HG02763 (cell line): ENCODE measurements at regions not wholly inside any gene's neighbourhood (a gene's known extent, or its start where the extent isn't known, plus 50 kb on each side); places are given as distances from the start of the nearest gene placed in this dataset.

Experiments
- ATAC-seq: cut with Tn5 transposase; IDR thresholded peaks from one replicate; pipeline ENCODE4 v1.9.1; 2021; ENCODE audit warnings: mild to moderate bottlenecking, moderate library complexity; ENCODE audit not compliant: unreplicated experiment

DNA sequence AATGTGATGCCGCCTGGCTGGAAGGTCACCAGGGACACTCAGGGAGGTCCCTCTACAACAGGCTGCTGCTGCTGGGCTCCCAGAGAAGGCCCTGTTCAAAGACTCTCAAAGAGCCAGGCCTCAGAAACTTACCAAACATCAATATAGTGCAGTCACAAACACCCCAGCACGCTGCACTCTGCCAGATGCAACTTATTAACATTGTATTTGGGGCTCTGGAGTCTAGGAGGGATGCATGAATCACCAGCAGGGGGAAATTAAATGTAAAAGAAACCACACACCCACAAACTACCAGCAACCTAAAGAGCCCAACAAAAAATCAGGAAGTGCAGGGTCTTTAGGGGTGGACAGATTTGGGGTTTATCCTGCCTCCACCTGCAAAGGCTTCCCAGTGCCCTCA is 74.6 kb upstream of the SPATA12 start:
- no peak for ATAC-seq

DNA sequence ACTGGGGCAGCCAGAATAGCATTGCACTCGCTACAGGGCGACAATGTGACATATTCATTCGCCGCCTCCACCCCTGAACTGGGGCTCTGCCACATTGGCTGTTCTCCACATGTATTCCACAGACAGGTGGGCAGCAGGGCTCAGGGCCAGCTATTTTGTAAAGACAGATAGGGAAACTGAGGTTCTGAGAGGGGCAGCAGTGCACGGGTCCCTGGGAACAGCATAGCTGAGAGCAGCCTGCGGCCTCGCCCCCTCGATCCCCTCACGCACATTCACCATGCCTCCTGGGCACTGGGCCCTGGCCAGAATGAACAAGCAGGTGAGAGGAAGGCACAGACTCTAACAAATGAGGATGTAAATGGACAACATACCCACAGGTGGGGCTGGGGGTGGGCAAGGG is 75.0 kb upstream of the SPATA12 start:
- no peak for ATAC-seq

DNA sequence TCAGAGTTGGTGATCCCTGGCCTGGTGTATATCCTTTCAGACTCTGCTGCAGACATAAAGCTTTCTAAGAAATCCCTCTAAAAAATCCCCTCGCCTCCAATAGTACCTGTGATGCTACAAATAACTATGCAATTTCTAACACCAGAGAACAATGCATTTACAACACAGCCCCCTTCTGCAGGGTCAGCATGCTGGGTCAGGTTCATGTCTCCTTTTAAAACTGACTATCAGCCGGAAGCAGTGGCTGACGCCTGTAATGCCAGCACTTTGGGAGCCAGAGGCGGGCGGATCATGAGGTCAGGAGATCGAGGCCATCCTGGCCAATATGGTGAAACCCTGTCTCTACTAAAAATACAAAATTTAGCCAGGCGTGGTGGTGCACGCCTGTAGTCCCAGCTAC is 77.0 kb upstream of the SPATA12 start:
- ATAC-seq = no peak

DNA sequence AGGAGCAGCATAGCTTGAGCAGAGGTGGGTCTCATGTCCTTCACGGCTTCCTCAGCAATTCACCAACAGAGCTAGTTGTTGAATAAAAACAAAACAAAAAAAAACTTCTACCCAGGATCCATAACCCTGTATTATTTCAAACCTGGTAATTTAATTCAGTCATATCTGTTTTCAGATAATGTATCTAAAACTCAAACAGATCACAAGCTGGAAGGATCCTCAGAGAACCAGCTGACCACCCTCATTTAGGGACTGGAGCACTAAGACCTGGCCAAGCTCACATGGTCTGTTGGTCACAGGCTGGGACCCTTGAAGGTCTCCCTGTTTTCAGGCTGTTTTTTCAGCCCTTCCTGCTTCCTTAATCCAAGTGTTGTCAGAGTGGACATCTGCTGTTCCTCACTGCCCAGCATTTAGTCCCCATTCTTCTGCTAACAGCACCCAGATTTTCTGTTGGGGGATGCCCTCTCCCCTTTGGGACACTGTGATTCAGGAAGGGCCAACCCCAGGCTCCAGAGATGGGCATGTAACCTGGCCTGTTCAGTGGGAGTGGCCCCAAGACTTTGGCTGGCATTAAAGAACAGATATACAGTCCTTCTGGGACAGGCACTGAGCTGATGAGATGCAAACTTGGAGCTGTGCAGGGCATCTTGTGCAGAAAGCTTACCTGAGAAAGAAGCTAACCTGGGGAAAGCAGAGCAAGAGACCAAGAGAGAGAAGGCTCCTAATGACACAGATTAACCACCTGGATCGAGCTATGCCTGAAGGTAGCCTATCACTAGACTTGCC is 78.8 kb upstream of the SPATA12 start:
- no peak for ATAC-seq

DNA sequence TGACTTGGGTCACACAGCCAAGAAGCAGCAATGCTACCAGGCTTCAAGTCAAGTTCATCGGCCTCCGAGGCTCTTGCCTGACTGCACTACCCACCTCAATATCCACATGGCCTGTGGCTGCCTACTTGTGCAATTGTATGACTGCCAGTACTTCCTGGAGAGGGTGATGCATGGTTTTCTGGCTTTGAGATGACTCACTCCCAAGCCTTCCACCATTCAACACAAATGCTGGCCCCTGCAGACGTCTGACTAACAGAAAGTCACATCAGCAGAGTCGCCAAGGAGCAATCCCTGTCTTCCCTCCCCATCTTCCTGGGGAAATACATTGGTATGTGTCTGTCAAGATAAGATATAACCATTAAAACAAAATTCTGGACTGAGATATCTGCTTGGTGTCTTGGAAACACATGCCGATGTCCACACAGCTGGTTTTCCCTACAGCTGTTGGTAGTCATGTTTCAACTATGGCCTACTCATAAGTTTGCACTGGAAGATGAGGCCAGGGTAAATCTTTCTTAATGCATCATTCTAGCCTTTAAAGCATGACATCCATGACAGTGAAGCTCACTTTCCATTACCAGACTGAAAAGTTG is 79.6 kb upstream of the SPATA12 start:
- no peak for ATAC-seq

DNA sequence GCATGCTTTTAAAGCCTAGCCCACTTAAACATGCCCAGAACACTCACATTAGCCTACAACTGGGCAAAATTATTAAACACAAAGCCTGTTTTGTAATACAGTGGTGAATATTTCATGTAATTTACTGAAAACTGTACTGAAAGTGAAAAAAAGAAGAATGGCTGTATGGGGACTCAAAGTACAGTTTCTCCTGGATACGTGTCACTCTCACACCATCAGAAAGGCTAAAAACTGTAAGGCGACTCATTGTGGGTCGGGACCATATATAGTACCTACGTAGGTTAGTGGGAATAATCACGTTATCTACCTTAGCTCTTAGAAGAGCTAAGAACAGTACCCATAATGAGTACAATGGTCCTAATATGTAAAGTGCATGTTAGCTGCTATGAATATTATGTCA is 80.2 kb upstream of the SPATA12 start:
- ATAC-seq = no peak

DNA sequence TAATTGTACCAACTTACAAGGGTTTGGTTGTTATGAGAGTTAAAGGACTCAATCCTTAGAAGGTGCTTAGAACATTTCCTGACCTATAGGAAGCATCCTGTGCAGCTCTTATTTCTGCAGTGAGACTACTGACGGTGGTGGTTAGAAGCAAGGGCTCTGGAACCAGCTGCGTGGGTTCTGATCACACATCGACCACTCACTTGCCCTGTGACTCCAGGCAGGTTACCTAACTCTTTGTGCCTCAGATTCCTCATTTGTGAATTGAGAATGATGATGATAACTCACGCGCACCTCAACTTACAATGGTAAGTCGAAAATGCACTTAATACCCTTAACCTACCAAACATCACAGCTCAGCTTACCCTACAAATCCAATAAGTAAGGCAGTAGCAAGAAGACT is 80.7 kb upstream of the SPATA12 start:
- no peak for ATAC-seq

DNA sequence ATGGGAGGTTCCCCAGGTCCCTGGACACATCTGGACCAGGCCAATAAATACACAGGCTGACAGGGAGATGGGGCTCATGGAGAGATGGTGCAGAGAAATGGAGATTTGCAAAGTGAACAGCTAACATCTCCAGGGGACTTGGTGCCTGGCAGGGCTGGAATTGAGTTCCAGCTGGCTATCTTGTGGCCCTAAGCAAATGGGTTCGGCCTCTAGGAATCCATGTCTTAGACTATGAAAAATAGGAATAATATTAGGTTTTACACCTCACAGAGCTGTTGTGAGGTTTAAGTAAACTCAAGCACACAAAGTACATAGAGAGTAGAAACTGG is 82.9 kb upstream of the SPATA12 start:
- ATAC-seq = no peak

DNA sequence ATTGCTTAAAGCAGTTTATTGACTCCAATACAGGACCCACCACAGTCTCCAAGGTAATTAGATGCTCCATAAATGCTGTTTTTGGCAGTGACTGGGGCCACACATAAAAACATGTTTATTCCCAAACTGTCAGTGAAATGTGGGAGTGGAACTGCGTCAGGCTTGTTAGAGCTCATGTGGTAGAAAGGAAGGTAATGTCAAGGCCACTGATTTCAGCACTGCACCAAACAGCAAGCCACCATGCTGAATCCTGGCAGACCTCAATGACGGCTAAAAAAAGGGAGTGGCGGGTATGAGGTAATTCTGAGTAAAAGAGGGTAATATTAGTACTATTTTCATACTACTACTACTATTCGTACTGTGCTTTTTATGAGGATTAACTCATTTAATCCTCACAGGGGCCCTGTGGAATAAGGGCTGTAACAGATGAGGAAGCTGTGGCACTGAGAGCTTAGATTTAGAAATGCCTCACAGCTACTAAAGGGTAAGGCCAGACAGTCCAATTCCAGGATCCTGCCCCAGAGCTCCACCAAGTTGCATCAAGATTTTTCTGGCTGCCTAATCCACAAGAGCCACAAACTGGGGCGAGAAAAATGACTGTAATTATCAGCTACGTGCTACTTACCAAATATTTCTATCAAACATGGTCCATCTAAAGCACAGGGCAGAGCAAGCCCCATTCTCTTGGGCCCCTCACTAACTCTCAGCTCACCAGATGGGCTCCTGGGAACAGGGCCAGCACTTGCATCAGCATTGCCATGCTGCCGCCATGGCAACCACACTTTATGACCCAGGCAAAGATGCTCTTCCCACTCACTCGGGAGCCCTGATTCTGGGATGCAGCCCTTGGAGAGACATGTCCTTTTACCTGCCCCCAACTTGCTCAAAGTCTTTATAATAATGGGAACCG is 83.6 kb upstream of the SPATA12 start:
- ATAC-seq = no peak

DNA sequence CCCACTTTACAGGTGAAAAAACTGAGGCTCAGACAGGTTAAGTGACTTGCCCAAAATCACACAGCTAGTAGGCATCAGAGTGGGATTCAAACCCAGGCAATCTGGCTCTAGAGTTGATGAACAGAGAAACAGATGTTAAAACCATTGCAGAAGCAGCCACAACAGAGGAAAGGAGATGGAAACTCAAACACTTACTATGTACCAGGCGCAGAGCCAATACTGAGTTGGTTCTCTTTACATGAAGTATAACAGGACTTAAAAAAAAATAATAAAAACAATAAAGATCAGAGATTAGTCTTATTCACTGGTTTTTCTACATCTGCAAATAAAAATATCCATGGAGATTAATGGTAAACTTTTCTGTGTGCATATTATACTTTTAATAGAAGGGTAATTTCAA is 84.9 kb upstream of the SPATA12 start:
- ATAC-seq = no peak

DNA sequence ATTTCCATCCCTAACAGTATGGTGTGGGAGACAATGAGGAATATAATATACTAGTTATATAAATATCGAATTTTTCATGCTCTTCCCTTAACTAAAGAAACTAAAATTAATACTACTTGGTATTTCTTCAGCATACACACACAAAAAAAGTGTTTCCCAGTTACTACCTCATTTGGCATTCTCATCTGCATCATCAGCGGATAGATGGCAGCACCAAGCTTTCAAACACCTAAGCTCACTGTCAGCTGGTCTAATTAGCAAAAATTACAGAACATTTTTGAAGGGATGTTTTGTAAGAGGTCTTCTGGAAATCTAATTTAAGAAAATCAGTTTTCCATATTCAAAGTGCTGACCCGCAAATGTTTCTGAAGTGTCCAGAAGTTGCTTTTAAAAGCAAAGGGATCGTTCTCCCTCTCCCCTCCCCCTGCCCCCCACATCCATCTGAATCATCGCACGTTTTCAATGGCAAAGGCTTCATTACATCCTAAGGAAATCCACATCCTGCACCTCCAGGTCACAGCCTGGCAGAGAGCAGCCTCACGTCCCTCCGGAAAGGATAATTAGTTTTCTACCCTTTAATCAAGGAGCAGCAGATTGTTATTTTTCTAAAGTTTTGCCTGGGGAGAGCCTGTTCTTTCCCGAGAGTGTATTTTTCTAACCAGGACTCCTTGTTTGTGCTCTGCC is 86.1 kb upstream of the SPATA12 start:
- no peak for ATAC-seq

DNA sequence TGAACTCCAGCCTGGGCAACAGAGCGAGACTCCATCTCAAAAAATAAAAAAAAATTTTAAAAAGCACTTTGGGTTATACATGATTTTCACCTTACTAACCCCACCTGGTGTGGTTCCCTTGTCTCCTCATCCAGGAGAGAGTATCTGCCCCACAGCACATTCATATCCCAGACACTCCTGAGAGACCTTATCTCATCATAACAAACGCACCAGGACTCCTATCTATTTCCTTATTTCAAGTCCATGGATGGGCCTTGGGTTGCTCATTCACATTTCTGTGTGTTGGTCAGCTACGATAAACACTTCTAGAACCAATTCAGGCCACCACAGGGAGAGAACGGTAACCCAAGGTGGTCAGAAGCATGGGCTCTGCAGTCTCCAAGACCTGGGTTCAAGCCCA is 88.6 kb upstream of the SPATA12 start:
- no peak for ATAC-seq

DNA sequence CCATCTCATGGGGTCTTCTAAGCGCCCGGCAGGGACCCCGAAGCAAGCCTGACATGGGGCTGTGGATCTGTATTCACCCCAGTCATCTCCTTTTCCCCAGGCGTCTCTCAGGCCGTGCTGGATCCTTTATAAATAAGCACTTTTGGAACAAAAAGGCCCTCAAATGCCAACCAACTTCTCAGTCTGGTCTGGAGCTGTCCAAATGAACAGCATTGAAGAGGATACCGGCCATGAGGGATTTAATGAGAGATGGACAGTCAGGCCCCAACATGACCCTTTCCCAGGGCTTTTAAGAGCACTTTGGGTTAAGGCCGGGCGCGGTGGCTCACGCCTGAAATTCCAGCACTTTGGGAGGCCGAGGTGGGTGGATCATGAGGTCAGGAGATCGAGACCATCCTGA is 89.2 kb upstream of the SPATA12 start:
- ATAC-seq = no peak

DNA sequence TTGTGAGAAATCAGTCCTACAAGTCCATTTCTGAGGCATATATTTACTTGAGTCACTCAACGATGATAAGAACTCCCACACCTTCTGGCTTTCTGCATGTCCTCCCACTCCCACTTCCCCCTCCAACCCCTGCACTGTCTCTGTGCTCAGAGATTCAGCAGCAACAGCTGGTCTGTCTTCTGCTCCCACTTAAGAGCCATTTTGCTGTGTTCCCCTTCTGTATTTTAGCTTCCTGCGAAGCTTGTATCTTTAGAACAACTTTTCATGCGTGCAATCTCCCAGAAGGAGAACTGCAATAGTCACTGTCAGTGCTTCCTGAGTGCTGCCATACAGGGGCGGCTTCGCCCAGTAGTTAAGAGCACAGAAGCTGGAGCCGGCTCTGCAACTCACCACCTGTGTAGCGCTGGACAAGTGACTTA is 90.0 kb upstream of the SPATA12 start:
- ATAC-seq = no peak

DNA sequence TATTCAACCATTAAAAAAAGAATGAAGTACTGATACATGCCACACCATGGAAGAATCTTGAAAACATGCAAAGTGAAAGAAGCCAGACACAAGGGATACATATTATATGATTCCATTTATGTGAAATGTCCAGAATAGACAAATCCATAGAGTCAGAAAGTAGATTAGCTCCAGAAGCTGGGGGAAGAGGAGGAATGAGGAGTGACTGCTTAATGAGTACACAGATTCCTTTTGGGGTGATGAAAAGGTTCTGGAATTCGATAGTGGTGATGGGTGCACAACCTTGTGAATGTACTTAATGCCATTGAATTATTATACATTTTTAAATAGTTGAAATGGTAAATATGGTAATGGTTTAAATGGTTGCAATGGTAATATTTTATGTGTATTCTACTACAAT is 90.6 kb upstream of the SPATA12 start:
- no peak for ATAC-seq

DNA sequence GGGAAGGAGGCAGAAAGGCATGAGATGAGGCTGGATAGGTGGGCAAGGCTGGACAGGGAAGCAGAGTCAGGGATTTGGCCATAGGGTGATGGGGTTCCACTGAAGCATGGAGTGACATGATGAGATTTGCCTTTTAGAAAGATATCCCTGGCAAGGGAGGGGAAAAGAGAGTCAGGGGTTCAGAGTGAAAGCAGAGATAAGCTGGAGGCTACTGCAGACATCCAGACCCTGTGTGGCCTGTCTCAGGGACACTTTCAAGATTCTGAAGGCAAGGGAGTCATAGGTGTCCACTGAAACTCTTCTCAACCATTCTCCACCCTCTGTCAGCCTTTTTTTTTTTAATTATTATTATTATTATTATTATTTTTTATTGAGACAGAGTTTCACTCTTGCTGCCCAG is 94.0 kb upstream of the SPATA12 start:
- ATAC-seq = no peak

DNA sequence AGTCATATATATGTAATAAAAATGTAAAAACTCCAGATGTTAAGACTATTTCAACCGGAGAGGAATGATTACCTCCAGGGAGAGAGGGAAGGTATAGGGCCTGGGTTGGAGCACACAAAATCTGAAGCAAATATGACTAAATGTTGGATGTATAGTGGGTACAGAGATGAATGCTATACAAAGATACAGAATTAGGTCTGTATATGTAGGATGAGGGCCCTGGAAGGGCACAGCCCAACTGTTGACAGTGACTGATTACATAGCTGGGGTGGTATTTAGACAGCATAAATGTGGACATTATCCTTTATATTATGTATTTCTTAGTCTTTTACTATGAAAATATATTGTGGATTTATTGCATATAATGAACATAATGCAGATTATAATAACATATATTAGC is 94.4 kb upstream of the SPATA12 start:
- no peak for ATAC-seq

DNA sequence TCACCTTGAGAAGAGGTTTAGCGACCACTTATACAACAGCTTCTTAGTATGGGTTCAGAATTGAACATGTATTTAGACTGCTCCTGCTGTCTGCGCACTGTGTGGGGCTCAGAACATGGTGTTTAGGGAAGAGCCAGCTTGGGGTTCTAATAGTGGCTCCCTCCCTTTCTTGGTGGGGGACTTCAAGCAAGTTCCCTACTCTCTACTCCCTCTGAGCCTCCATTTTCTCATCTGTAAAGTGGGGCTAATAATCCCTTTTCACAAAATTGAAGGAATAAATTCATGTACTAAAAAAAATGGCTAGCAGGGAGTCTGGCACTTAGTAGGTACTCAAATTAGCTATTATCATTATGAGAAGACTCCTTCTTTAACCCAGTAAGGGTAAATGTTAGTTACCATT is 97.5 kb upstream of the SPATA12 start:
- ATAC-seq = no peak

DNA sequence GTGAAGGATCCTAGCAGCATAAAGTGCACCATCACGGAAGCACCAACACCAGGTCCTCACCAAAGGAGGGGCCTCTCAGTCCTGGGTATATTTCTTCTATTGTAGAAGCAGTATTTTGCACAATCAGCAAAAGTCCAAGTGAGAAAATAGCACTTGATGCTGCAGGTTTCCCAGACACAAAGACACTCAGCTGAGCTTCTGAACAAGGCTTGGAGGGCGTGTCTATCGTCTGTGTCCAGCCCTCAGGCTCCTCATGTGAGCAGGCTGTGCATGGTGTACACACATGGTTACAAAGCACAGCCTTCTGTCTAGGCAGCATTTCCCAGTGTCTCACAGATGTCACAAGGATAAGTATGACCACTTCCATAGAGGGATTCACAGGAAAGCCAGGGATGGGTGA is 98.3 kb upstream of the SPATA12 start:
- no peak for ATAC-seq

DNA sequence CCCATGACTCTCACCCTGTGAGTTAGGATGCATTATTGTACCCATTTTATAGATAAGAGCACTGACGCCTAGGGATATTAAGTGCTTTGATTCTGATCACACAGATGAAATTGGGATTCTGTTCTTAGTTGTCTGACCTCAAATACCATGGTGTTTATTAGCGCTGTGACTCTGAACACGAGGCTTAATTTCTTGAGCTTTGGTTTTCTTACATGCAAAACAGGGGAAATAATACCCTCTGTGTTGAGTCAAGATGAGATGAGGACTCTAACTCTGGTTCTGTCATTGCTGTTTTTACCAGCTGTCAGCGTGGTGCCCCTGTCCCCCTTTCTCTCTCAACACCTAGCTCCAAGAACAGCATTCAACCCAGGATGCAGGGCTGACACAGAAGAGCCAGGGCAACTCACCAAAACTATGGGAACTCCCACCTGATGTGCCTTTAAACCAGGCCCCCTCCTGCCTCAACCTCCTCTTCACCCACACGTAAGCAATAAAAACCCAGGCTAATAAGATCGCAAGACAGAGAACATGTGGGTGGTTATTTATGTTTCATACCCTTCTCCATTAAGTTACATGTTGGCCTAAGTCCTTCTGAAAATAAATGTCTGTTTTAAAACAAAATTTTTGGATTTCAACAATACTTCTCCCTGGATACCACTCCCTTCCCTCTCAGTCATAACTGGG is 100.1 kb upstream of the SPATA12 start:
- no peak for ATAC-seq

DNA sequence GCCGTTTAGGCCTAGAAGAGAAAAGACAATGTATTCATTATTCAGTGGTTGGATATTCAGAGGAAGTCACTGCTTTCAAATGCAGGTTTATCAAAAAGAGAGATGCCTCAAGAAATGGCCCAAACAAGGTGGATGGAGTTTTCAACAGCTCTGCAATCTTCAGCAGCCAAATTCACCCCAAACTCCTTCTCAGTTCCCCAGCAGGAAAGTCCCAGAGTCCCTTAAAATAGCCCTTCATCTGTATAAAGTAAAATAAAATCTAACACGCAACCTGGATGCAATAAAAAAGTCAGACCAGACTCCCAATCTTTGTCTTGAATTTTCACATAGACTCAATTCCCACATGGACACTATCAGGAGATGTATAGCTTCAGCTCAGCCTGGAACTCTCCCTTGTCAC is 101.6 kb upstream of the SPATA12 start:
- no peak for ATAC-seq
